ENCODE measurements at regions not wholly inside any gene's neighbourhood (a gene's known extent, or its start where the extent isn't known, plus 50 kb on each side); places are given as distances from the start of the nearest gene placed in this dataset.

- TF ChIP-seq, protein P1, sequence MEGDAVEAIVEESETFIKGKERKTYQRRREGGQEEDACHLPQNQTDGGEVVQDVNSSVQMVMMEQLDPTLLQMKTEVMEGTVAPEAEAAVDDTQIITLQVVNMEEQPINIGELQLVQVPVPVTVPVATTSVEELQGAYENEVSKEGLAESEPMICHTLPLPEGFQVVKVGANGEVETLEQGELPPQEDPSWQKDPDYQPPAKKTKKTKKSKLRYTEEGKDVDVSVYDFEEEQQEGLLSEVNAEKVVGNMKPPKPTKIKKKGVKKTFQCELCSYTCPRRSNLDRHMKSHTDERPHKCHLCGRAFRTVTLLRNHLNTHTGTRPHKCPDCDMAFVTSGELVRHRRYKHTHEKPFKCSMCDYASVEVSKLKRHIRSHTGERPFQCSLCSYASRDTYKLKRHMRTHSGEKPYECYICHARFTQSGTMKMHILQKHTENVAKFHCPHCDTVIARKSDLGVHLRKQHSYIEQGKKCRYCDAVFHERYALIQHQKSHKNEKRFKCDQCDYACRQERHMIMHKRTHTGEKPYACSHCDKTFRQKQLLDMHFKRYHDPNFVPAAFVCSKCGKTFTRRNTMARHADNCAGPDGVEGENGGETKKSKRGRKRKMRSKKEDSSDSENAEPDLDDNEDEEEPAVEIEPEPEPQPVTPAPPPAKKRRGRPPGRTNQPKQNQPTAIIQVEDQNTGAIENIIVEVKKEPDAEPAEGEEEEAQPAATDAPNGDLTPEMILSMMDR (IDR thresholded peaks at IDR 0.05): no peak
- TF ChIP-seq POLR2A (IDR thresholded peaks at IDR 0.05): no peak
Measured at GRCh38 chr1:72891976-72892375, 609.6 kb upstream of the NEGR1 start.

Measured in heart left ventricle (tissue), 13 donors.